ENCODE measurements at regions not wholly inside any gene's neighbourhood (a gene's known extent, or its start where the extent isn't known, plus 50 kb on each side); places are given as distances from the start of the nearest gene placed in this dataset.

DNA sequence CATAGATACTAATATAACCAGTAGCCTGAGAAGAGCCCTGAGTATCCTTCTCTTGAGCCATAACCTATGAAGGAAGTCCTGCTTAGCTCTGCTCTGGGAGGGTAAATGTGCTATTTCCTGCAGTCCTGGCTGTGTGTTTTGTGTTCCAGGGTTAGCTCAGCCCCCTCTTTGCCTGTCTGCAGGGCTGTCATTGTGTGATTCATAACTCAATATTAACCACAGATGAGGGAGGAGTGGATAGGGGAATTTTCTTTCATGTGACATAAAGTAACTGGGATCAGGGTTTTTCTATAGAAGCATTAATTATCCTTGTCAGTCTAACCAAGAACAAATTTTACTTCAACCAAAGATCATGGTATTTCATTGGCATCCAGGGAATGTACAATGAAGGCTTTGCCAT lies 183.3 kb upstream of the ZBTB20 start:
- no peak for DNase-seq (ENCODE audit: low spot score)

- no peak for DNase-seq (ENCODE audit: low spot score)
Observed at GRCh38 chr3:115332998-115333397, 185.9 kb upstream of the ZBTB20 start.

DNA sequence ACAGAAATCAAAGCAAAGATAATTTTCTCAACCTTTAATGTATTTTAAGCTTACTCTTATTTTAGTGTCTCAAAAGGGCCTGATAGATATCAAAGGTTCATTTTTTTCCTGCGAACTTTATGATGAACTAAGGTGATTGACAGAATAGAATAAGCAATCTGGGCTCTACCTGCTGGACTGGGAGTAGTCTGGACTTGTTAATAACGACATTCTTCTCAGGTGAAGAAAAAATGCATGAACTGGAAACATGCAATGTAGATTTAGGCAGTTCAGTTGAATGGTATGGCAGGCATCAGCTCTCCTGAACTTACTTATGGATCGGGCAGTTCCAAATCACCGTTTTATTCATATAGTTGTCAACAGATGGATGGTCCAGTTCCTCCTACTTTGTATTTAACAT lies 189.7 kb upstream of the ZBTB20 start:
- DNase-seq (ENCODE audit: low spot score) = no peak

DNA sequence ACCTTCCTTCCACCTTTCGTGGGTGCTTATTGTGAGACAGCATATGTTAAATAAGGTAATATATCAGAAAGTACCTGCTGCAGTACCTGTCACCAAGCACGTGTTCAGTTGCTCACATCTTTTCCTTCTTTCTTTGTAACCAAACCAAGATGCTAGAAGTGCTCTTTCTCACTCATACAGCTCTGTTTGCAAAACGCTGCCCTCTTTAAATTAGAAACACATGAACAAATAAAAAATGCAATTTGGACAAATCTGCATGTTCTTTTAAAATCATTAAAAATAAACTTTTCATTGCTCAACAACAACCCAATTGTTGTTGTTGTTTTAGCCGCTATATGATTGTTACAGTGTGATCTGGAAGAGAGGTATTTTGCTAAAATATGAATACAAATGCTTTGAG lies 193.5 kb upstream of the ZBTB20 start:
- DNase-seq (ENCODE audit: low spot score) = no peak

DNA sequence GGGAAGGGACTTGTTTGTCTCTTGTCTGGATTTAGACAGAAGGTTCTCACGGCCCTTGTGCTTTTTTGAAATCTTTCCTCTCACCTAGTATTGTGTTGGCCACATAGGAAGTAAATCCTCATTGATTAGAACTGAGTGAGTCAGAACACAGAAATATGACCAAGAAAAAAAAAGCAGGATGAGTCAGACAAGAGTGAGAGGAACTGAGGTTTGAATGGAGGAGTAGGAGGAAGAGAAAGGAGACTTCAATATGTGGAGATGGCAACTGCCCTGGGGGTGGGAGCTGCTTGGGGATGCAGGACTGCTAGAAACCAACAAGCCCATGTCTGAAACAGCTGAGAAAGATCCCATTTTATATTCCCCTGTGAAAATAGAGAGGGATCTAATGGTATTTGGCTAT lies 194.1 kb upstream of the ZBTB20 start:
- DNase-seq (ENCODE audit: low spot score) = peak; percentile 24

GRCh38 chr3:115347737-115348136 lies 200.6 kb upstream of the ZBTB20 start:
- no peak for DNase-seq (ENCODE audit: low spot score)

DNA sequence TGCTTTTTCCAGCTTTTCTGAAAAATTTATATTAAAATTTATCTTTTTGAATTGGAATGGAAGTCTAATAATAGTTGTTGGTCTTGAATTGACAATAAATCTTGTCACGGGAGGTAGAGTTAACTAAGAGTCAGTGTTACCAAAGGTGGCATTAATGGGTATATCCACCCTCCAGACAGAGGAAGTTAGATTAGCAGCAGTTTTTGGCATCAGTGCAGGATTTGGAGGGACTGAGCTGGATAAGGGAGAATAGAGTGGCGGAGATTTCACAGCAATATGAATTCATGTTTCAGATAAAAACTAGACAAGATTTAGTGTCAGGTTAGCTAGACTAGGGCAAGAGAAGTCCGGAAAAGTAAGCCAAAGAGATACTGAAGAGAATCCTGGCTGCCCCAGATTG lies 201.3 kb upstream of the ZBTB20 start:
- DNase-seq (ENCODE audit: low spot score) = no peak

DNA sequence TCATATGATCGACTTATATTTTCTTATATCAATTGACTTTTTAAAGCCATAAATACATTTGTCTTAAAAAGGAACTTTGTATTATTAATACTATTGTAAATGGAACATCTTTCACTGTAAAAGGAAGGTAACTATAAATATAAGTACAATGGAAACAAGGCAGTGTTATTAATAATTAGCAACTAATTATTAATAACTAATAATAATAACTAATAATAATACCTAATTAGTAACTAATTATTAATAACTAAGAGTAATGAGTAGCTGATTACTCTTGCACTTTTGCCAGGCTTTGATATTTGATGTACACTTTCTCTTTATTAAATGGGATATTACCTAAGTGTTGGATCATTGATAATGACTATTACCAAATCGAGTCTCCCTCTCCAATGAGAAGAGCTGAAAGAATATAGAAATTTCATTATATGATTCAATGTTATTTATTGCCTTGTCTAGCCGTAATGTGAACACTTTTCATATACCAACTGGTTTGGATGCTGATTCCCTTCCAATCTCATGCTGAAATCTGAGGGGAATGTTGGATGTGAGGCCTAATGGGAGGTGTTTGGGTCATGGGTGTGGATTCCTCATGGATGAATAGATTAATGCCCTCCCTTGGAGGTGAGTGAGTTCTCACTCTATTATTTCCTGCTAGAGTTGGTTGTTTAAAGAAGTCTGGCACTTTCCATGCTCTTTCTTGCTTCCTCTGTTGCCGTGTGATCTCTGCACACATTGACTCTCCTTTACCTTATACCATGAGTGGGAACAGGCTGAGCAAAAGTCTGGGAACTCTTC lies 202.1 kb upstream of the ZBTB20 start:
- DNase-seq (ENCODE audit: low spot score) = no peak

DNA sequence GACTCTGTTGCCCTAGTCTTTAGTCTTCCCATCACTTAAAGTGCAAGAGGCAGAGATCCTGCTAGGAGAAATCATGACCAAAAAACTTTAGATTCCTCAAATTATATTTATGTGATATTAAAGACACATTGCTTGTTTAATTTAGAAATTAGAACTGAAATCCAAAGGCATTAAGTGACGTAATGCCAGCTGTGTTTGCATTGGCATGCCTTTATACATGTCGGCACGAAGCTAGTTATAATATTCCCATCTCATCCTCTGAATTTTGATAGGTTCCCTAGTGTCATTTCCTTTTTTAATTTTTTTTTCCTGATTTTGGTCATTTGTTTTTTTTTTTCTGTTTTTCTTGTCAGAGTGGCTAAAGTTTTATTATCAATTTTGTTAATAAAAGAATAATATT lies 203.5 kb upstream of the ZBTB20 start:
- no peak for DNase-seq (ENCODE audit: low spot score)

DNA sequence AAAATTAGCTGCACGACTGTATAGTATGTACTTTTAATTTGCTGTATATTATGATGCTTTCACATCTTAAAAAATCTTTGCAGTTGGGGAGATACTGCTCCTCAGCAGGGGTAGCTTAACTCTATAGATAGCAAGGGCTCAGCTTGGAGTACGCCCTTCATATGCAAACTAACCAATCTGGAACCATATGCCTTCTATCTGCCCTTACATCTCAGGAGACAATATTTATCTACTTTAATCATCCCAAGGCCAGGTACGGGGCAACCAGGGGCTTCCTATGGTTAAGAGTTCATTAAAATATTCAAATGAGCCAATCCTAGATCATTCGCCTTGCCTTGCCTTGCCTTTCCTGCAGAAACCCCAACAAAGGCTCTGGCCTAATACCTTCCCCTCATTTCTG lies 204.1 kb upstream of the ZBTB20 start:
- DNase-seq (ENCODE audit: low spot score) = no peak

GRCh38 chr3:115354010-115354409 lies 206.9 kb upstream of the ZBTB20 start:
- no peak for DNase-seq (ENCODE audit: low spot score)

DNA sequence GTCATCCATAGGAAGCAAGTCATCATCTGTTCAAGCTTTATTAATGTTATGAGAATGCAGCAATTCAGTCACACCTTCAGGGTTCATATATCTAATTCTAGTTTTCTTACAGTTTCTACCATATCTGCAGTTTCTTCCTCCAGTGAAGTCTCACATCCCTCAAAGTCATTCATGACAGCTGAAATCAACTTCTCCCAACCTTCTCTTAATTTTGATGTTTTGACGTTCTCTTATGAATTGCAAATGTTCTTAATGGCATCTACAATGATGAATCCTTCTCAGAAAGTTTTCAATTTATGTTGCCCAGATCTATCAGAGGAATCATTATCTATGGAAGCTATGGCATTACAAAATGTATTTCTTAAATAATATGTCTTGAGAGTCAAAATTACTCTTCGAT lies 210.4 kb upstream of the ZBTB20 start:
- DNase-seq (ENCODE audit: low spot score) = no peak

- DNase-seq (ENCODE audit: low spot score) = no peak
Observed at GRCh38 chr3:115359536-115359935, 212.4 kb upstream of the ZBTB20 start.

DNA sequence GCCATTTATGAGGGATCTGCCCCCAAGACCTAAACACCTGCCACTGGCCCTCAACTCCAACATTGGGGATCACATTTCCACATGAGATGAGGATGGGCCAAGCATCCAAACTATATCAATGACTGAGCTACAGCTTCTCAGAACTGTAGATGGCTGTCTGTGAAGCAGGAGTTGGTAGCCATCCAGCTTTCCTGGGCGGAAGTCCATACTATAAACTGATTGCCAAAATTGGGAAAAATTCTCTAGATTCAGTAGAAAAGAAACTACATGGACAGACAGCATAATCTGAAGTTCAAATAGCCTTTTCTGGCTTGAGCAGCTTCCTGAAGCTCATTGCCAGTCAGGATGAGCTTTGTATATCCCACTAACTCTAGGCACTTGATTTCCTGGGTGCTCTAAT lies 214.7 kb upstream of the ZBTB20 start:
- no peak for DNase-seq (ENCODE audit: low spot score)

DNA sequence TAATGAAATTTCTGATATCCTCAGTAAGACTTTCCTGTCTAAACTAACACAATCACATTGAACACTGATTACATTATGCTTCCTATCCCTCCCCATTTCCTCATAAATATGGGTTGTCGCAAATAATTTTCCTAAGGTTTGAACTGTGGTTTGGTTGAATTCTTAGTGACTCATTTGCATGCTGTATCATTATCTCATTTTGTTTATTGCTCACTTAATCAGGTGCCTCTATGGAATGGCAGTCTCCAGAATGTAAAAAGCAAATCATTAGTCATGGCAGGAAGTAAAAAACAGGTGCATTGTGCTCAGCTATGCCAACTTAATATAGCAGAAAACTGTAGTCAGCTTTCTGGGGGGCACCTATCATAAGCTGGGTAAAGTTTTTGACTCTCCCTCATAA lies 216.0 kb upstream of the ZBTB20 start:
- DNase-seq (ENCODE audit: low spot score) = no peak

DNA sequence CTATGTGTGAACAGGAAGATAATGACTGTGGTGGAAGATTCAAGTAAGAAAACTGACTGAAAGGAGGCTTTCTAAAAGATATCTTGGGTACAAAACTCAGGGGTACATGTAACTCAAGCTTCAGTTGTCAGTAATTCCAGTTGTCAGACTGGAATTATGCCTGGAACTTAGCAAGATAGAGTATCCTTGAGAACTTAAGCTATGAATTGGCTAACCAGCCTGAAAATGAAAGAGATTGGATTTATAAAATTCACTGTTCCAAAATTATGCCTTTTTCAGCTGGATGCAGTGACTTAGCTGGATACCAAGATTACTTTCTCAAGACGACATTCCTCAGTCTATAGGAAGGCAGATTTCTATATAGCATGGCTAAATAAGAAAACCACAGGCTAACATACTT lies 221.9 kb upstream of the ZBTB20 start:
- no peak for DNase-seq (ENCODE audit: low spot score)

GRCh38 chr3:115375362-115375761 lies 228.3 kb upstream of the ZBTB20 start:
- DNase-seq (ENCODE audit: low spot score) = no peak

- DNase-seq (ENCODE audit: low spot score) = no peak
Observed at GRCh38 chr3:115380883-115381572, 233.9 kb upstream of the ZBTB20 start.

GRCh38 chr3:115381573-115381912 lies 234.5 kb upstream of the ZBTB20 start:
- peak; percentile 57 for DNase-seq (ENCODE audit: low spot score)

DNA sequence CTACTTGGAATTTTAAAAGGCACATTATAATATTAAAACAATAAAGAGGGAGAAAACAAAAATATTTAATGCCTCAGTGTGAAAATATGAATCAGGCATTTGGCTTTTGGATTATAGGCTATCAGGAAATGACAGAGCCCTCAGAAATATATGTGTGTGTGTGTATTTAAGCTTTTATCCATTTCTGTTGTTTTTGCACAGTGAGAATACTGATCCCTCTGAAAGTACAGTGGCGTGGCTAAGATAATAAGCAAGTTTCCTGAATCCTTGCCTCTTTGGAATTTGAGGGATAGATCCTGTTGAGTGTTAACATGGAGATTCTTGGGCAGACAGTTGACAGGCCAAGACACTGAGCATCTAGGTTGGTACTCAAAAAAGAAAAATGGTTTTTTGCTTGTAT lies 234.8 kb upstream of the ZBTB20 start:
- no peak for DNase-seq (ENCODE audit: low spot score)

GRCh38 chr3:115384381-115384780 lies 237.3 kb upstream of the ZBTB20 start:
- no peak for DNase-seq (ENCODE audit: low spot score)

GRCh38 chr3:115385774-115386730 lies 237.3 kb upstream of the GAP43 start:
- DNase-seq (ENCODE audit: low spot score) = no peak

DNA sequence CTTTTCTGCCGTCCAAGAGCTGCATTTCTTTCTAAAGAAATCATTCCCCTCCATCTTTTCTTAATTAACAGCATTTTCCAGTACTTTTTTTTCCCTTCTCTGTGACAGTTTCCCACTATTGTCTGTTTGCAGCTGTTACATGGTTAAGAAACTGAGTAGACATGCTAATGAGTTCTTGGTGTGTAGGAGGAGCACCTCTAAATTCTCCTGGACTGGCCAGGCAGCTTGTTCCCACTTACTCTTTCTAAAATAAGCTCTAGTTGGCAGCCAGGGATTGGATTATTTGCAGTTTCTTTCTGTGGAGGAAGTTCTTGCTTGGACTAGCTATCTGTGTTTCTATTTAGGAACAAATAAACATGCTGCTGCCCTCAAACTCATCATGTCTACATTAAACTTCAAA lies 235.1 kb upstream of the GAP43 start:
- DNase-seq (ENCODE audit: low spot score) = no peak

Measured in Ammon's horn (tissue), 1 donor.